Duodenal mucosa (tissue), 2 donors: ENCODE measurements at regions not wholly inside any gene's neighbourhood (a gene's known extent, or its start where the extent isn't known, plus 50 kb on each side); places are given as distances from the start of the nearest gene placed in this dataset.
"Not testable (repeated sequence)": the region's sequence is repeated elsewhere in the genome, so short reads cannot be mapped to it uniquely, and the experiment has no call there.

Source experiments
- H3K27ac ChIP-seq: one replicate; pipeline ENCODE4 v1.7.0; 2013; ENCODE audit warnings: low read depth, low read length
- H3K27me3 ChIP-seq, 2 donors: one replicate each; pipeline ENCODE4 v1.7.0; 2013; ENCODE audit warnings: low read length in 2 of 2, control low read depth in 1 of 2; ENCODE audit not compliant: insufficient read depth in 2 of 2, control insufficient read depth in 1 of 2
- H3K36me3 ChIP-seq, 2 donors: one replicate each; pipeline ENCODE4 v1.7.0; 2013; ENCODE audit warnings: low read length in 2 of 2, control low read depth in 1 of 2; ENCODE audit not compliant: insufficient read depth in 2 of 2, control insufficient read depth in 1 of 2
- H3K4me1 ChIP-seq, 2 donors: one replicate each; pipeline ENCODE4 v1.7.0; 2013; ENCODE audit warnings: low read length in 2 of 2, control low read depth in 1 of 2; ENCODE audit not compliant: insufficient read depth in 2 of 2, control insufficient read depth in 1 of 2
- H3K4me3 ChIP-seq, 2 donors: one replicate each; pipeline ENCODE4 v1.7.0; 2013; ENCODE audit warnings: low read length in 2 of 2, low read depth in 1 of 2
- H3K9ac ChIP-seq, 2 donors: one replicate each; pipeline ENCODE4 v1.7.0; 2013; ENCODE audit warnings: low read length in 2 of 2, low read depth in 1 of 2
- H3K9me3 ChIP-seq, 2 donors: one replicate each; pipeline ENCODE4 v1.7.0; 2013; ENCODE audit warnings: low read length in 2 of 2, control low read depth in 1 of 2; ENCODE audit not compliant: control insufficient read depth in 1 of 2

DNA sequence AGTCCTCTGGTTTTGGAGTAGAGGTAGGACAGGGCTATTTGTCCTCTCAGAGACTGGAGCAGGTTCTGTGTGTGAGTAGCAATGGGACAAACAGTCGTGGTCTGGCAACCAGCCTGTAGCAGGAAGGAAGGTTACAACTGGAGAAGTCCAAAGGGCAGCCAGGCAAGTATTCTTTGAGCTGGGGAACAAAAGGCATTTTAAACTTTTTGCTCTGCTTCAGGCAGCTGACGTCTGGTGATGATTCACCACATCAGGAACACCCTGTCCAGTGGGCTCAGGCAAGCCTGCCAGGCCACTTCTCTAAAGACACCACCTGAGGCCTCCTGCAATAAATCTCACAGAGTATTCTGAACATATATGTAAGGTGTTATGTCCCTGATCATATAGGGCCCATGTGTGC, 81.0 kb downstream of the PPIAL4C start:
- not testable (repeated sequence) for H3K9ac ChIP-seq, H3K4me3 ChIP-seq, H3K27ac ChIP-seq, H3K27me3 ChIP-seq, H3K9me3 ChIP-seq, H3K36me3 ChIP-seq, H3K4me1 ChIP-seq

DNA sequence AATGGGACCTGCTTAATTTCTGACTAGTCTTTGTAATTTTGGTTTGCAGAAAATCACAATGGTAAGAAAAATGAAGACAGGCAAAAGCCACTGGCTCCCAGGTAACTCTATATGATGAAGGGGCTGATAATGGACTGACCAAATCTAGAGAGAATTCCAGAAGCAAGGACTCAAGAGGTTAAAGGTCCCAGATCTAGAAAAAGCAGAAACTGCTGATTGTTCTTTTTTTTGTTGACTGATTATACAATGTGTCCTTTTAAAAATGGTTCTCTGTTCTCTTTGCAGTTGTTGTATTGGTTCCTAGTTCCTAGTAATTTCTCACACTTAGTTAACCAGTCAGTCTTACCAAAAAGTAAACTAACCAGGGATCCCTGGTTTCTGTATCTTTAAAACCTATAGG, 81.4 kb downstream of the PPIAL4C start:
- not testable (repeated sequence) for H3K36me3 ChIP-seq

DNA sequence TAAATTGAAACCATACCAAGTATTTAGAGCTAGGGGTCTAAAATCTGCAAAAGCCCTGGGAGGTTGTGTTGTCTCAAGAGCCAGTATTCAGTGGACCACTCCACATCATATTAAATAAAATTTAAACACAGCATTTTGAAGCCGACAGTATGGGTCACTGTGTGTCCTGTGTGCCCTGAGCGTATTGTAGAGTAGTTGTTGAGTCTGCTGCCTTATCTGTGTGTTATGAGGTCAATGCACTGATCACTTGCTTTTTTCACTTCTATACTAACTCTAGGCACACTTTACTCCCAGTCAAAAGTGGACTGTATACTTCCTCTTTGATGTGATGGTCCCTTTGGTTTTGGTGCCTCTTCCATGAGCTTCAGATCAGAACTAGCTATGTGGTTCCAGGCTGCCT, 81.9 kb downstream of the PPIAL4C start:
- H3K9me3 ChIP-seq, H3K27ac ChIP-seq, H3K9ac ChIP-seq, H3K4me1 ChIP-seq, H3K36me3 ChIP-seq, H3K4me3 ChIP-seq, H3K27me3 ChIP-seq: not testable (repeated sequence)

More for the DNA sequence above, 81.4 kb downstream of the PPIAL4C start:
- not testable (repeated sequence) for H3K9me3 ChIP-seq, H3K27me3 ChIP-seq, H3K4me1 ChIP-seq, H3K4me3 ChIP-seq, H3K9ac ChIP-seq, H3K27ac ChIP-seq

DNA sequence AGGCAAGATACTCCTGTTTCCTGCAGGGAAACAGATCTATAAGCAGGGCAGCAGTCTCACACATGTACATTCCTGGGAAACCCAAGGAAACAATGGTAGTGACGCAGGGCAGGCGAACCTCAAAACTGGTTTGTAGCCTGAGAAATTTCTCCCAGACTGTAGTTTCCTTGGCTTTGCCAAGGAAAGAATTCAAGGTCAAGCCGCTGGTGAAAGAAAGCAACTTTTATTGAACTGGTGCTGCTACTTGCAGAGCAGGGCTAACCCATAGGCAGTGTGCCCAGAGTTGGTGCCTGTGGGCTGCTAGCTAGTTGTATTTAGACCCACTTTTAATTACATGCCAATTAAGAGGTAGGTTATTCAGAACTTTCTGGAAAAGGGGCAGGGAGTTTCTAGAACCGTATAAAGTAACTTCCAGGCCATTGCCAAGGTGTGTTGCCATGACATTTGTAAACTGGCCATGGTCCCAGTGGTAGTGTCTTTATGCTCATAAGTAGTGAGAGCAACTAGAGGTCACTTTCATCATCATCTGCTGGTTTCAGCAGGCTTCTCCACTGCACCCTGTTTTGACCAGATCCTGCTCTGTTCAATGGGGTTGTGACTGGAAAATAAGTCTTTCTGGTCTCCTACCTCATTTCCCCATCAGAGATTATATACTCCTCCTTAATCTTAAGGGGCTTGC, 89.7 kb downstream of the PPIAL4C start:
- not testable (repeated sequence) for H3K9ac ChIP-seq, H3K4me3 ChIP-seq, H3K27me3 ChIP-seq, H3K4me1 ChIP-seq, H3K9me3 ChIP-seq, H3K27ac ChIP-seq, H3K36me3 ChIP-seq

DNA sequence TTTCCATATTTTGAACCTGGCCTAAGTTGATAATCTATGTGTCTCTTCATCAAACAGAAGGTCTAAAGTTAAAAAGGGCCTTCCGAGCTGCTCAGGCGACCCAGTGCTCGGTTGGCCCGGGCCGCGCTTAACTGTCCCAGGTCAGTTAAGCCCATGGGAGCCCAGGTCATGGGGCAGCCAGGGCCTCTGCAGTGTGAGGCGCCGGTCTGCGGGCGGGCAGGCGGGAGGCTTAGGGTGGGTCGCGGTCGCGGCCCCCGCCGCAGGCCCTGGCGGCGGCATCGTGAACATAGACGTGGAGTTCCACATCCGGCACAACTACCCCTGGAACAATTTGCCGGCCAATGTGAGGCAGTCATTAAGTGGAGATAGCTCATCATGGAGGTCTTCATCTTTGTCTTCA, 91.3 kb downstream of the PPIAL4C start:
- H3K9ac ChIP-seq, H3K27ac ChIP-seq, H3K36me3 ChIP-seq, H3K4me3 ChIP-seq, H3K27me3 ChIP-seq, H3K9me3 ChIP-seq, H3K4me1 ChIP-seq: not testable (repeated sequence)

DNA sequence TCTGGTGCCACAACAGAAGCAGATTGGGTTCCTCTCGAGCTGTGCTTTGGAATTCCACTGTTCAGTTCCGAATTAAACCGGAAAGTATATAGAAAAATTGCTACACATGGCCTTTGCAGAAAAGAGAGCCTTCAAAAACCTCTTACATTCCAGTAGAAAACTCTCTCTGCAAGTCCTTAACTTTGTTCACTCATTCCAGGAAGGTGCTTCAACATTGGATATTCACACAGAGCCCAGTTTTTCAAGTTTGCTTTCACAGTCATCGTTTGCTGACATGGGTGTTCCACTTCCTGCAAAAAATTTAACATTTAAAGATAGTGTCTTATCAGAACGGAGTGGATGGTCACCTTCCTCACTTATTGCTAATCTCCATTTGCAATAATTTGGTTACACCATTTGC, 93.7 kb downstream of the PPIAL4C start:
- not testable (repeated sequence) for H3K27ac ChIP-seq, H3K4me3 ChIP-seq, H3K27me3 ChIP-seq, H3K9me3 ChIP-seq, H3K36me3 ChIP-seq, H3K4me1 ChIP-seq, H3K9ac ChIP-seq

DNA sequence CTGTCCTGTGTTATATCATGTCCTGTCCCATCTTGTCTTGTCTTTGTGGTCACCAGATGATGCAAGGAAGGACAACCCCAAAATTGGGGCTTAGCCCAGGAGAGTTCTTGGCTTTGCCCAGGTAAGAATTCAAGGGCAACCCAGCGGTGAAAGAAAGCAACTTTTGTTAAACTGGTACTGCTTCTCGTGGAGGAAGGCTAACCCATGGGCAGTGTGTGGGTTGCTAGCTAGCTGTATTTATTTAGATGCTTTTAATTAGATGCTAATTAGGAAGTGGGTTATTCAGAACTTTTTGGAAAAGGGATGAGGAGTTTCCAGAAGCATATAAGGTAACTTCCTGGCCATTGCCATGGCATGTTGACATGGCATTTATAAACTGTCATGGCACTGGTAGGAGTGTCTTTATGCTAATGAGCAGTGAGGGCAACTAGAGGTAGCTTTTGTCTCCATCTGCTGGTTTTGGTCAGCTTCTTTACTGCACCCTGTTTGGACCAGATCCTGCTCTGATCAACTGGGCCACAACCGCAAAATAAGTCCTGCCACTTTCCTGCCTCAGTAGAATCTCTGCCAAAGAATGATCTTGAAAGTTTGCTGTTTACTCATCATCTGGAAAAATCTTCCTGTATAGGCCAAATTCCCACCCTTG, 95.8 kb upstream of the FCGR1A start:
- not testable (repeated sequence) for H3K4me3 ChIP-seq

DNA sequence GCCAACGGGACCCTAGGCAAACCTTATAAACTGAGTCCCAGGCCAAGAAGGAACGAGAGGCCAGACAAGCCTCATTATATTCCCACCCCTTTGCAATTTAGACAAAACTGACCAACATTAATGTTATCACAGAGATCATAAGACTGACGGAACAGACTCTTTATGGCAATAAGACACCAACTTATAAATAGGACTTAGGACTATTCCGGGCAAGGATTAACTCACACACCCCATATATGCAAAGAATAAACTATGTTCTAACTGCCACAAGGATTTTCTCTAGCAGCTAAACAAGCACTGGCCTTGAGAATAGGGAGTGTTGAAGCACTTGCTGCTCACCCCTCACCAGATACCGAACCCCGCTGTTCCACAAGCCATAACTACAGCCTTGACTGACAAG, 91.1 kb upstream of the FCGR1A start:
- H3K36me3 ChIP-seq, H3K4me1 ChIP-seq, H3K27ac ChIP-seq, H3K4me3 ChIP-seq, H3K9me3 ChIP-seq, H3K27me3 ChIP-seq, H3K9ac ChIP-seq: not testable (repeated sequence)

More for the DNA sequence above, 95.8 kb upstream of the FCGR1A start:
- not testable (repeated sequence) for H3K9me3 ChIP-seq, H3K27me3 ChIP-seq, H3K9ac ChIP-seq, H3K36me3 ChIP-seq, H3K4me1 ChIP-seq, H3K27ac ChIP-seq

DNA sequence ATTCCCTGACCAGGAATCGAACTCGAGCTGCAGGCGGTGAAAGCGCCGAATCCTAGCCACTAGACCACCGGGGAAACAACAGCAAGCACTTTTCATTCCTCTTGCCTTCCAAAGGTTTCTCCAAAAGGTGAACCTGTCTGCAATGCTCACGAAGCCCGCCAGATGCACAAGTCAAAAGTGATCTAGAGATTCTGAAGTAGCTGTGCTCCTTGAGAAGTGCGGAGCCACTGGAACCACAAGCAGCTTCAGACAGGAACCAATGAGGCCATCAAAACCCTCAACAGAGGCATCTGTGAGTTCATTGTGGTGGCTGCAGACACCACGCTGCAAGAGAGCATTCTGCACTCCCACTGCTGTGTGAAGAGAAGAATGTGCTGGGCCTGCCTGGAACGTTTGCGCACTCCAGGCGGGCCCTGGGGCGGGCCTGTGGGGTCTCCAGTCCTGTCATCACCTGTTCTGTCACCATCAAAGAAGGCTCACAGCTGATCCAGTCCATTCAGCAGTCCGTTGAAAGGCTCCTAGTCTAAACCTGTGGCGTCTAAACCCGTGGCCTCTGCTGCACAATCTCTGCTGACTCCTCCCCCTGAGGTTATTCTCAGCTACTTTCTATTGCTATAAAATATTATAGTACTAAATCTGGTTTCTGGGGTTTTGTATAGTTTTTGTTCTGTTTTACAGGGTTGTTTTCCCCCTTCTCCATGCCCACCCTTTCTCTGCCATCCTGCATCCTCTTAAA, 89.5 kb upstream of the FCGR1A start:
- H3K36me3 ChIP-seq, H3K4me3 ChIP-seq, H3K9me3 ChIP-seq, H3K4me1 ChIP-seq, H3K27ac ChIP-seq, H3K9ac ChIP-seq, H3K27me3 ChIP-seq: not testable (repeated sequence)

DNA sequence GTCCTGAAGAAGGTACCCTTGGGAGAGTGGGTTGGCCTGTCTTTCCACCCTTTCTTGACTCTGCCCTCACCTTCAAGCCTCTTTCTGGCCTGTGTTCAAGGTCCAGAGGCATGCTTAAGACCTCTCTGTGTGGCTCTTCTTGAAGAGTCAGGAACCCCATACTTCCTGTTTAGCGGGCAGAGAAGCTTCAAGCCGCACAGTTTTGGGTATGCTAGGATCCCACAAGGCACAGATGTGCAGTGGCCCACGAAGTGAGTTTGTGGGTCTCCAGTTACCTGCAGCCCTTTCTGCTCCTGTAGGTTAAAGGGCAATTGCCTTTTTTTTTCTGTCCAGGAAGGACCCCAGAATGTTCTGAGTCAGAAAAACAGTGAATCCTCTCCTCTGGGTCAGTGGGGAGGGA, 87.4 kb upstream of the FCGR1A start:
- H3K4me1 ChIP-seq, H3K27me3 ChIP-seq, H3K4me3 ChIP-seq, H3K27ac ChIP-seq, H3K36me3 ChIP-seq, H3K9me3 ChIP-seq, H3K9ac ChIP-seq: not testable (repeated sequence)
